ENCODE measurements at regions not wholly inside any gene's neighbourhood (a gene's known extent, or its start where the extent isn't known, plus 50 kb on each side); places are given as distances from the start of the nearest gene placed in this dataset.
"Not testable (repeated sequence)": the region's sequence is repeated elsewhere in the genome, so short reads cannot be mapped to it uniquely, and the experiment has no call there.

GRCh38 chr3:177676148-177676547 is 478.9 kb upstream of the TBL1XR1 start:
- DNase-seq (ENCODE audit: low read depth) = no peak

DNA sequence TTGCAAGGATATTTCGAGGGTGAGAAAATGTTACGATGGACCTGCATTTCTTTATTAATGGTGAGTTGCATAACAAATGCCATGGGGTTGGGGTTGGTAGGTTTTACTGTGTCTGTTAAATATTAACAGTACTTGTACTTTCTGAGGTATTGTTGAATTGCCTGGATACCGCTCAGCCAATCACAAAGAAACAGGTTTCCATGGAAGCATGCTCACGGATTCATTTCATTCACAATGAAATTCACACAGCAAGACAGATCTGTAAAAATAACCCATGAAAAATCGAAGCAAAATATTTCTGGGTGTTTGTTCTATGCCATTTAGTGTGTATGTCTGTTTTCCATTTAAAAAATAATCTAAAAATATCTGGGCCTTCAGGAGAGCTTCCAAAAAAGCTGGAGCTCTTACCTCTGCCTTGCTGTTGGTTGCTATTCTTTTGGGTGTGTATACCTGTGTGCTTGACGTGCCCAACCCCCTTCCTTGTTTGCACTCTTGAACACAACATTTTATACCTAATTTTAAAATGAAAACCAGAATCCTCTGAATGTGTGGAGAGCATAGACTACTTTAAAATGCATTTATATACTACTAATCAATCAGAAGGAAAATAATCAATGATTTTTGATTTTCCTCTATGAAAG is 479.8 kb upstream of the TBL1XR1 start:
- DNase-seq (ENCODE audit: low read depth) = no peak

DNA sequence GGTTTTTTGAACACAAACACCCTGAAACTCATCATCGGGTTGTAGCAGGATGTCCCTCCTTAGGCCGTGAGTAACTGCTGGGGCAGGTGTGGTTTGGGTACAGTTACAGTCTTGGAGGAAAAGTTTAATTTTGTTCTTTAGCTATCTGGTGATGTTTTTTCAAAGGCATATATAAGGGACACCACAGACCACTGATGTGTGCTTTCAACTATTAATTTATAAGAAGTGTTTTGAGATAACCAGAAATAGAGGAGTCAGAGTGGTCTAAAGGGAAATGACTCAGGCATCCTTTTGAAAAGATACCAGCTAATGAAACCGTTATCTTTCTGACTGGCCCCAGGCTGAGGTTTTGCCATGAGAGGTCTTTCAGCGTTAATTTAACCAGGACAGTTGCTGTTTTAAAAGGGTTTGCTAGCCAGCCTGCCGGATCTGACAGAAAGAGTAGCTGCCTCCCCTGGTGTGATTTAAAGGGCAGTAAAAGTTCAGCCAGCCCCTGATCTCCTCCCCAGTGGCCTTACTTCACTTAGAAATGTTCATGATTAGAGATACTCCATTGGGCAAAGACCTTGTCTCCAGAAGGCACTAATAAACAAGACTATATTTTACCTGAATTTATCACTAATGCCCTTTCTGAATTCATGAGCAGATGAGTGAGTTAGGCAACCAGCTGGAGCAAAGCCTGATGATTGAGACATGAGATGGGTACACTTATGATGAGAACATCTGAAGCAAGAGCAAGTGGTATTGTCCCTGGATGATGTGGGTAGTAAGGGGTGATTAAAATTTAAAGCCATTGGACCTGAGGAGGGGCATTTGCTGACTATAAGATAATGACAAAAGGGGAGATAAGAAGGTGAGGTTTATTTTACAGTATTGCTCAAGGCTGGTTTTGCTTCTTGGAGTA is 482.5 kb upstream of the TBL1XR1 start:
- DNase-seq (ENCODE audit: low read depth) = peak; percentile 96

DNA sequence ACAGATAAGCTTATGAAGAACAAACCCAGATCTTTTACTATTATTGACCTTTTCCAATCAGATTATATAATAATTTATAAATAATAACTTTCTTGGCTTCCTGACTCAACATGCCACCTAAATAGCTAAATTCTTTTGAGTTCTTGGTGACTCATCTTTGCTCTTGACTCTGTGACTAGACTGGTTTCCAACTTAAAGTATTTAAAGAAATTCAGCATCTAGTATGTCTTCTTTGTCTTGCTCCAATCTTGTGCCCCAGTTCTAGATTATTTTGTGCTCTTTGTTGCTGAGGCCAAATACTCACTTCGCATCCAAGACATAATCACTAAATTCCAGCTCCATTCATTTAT is 483.2 kb upstream of the TBL1XR1 start:
- DNase-seq (ENCODE audit: low read depth) = peak; percentile 46

- peak; percentile 78 for DNase-seq (ENCODE audit: low read depth)
Measured at GRCh38 chr3:177681156-177681555, 483.9 kb upstream of the TBL1XR1 start.

GRCh38 chr3:177681852-177682251 is 484.6 kb upstream of the TBL1XR1 start:
- no peak for DNase-seq (ENCODE audit: low read depth)

- DNase-seq (ENCODE audit: low read depth) = no peak
Measured at GRCh38 chr3:177683586-177683985, 486.3 kb upstream of the TBL1XR1 start.

GRCh38 chr3:177686671-177687070 is 489.4 kb upstream of the TBL1XR1 start:
- no peak for DNase-seq (ENCODE audit: low read depth)

GRCh38 chr3:177687291-177687690 is 490.0 kb upstream of the TBL1XR1 start:
- peak; percentile 25 for DNase-seq (ENCODE audit: low read depth)

GRCh38 chr3:177688152-177688551 is 490.9 kb upstream of the TBL1XR1 start:
- no peak for DNase-seq (ENCODE audit: low read depth)

- DNase-seq (ENCODE audit: low read depth) = no peak
Measured at GRCh38 chr3:177689077-177689476, 491.8 kb upstream of the TBL1XR1 start.

DNA sequence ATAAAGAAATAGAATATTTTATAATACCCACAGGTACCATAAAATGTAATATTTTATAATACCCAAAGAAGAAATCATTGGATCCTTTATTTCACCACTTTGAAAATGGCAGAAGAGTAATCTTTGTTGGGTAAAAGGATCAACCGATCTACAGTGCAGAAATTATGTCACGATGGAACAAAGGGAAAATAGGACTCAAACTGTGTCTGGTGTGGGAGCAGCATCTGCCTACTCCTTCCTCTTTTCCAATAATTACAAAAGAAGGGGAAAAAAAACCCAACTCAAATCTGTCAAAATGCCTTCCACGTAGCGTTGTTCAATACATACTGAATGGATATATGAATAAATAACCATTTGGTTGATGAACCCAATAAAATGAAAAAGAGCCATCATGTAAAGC is 492.6 kb upstream of the TBL1XR1 start:
- DNase-seq (ENCODE audit: low read depth) = no peak

- DNase-seq (ENCODE audit: low read depth) = no peak
Measured at GRCh38 chr3:177690306-177690705, 493.0 kb upstream of the TBL1XR1 start.

- DNase-seq (ENCODE audit: low read depth) = no peak
Measured at GRCh38 chr3:177692304-177692975, 495.2 kb upstream of the TBL1XR1 start.

DNA sequence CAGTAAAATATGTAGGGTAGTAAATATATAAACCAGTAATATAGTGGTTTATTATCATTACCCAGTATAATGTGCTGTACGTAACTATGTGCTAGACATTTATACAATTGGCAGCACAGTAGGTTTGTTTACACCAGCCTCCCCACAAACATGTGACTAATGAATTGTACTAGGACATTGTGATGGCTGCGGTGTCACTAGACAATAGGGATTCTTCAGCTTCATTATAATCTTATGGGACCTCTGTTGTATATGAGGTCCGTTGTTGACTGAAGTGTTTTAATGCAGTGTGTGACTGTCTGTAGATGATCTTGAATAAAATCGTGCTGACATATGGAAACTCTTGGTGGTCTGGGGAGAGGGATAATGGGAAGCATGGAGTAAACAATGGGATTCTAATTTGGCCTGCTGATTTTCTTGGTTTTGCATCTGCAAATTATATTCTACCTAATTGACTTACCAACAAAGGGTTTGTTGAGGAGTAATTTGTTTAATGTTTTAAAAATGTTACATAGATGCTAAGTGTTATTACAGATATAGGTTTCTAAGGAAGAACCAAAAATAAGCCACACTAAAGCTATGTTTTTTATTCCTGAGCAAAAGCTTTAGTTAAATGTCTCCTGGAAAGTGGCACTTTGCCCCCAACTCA is 496.5 kb upstream of the TBL1XR1 start:
- DNase-seq (ENCODE audit: low read depth) = no peak

DNA sequence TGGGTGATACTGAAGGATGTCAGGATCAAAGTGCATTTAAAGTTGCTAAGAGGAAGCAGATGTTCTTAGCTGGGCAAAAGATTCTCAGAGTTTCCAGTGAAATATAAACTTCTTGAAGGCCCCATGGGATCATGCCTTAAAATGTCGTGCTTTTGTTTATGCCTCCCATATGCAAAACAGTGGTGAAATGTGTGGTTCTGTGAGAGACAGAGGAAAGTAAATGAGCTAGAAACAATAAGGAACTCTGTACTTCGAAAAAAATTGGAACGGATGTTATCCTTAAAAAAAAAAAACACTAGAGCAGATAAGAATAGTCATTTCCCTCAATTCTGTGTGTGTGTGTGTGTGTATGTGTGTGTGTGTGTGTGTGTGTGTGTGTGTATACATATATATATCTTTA is 497.0 kb upstream of the TBL1XR1 start:
- DNase-seq (ENCODE audit: low read depth) = no peak

- DNase-seq (ENCODE audit: low read depth) = no peak
Measured at GRCh38 chr3:177694951-177695350, 497.7 kb upstream of the TBL1XR1 start.

DNA sequence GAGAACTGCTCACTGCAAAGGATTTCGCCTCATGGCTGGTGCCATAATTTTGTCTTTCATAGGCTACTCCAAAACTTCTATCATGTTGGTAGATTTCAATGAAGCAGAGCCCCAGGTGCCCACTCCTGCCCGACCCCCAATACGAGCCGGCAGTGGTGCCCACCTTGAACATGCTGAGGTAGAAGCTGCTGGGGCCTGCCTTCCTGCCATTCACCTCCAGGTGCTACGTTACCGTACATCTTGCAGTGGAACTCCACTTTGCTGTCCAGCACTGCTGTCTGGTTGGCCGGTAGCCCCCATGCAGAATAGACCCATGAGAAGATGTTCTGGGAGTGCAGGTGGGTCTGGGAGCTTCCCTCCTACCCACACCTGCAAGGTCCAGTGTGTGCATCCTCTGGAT is 502.8 kb upstream of the TBL1XR1 start:
- no peak for DNase-seq (ENCODE audit: low read depth)

- DNase-seq (ENCODE audit: low read depth) = no peak
Measured at GRCh38 chr3:177703788-177704187, 506.5 kb upstream of the TBL1XR1 start.

GRCh38 chr3:177705976-177706823 is 508.9 kb upstream of the TBL1XR1 start:
- DNase-seq (ENCODE audit: low read depth) = no peak

GRCh38 chr3:177709470-177709869 is 512.2 kb upstream of the TBL1XR1 start:
- not testable (repeated sequence) for DNase-seq (ENCODE audit: low read depth)

DNA sequence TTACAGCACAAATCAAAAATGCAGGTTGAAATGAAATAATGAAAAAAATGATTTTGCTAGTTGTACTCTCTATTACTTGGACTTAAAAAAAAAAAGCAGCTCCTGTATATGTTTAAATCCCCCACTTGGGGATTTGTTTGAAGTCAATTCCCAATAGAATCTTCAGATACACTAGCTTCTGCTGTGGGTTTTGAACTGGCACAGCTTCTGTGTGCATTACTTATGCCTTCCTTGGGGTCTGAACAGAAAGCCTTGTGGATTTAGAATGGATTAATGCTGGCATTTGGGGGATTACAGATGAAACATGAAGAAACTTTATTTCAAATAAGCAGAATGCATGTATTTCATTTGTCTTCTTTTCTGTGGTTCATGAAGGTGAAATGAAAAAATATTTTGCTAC is 513.2 kb upstream of the TBL1XR1 start:
- no peak for DNase-seq (ENCODE audit: low read depth)

Data from amniotic epithelial cell (primary cell).